ENCODE measurements at regions not wholly inside any gene's neighbourhood (a gene's known extent, or its start where the extent isn't known, plus 50 kb on each side); places are given as distances from the start of the nearest gene placed in this dataset.

- Histone ChIP-seq H3K27me3 (no peaks in the 10 kb centered on the region), H3K9me3 (no peaks in the 10 kb centered on the region), H3K27ac (peak overlapping the region in 1 of 4 donors; percentile 16), H3K4me3 (no peak overlapping the region), H3K4me1 (peaks cover 0 to 15% (median 3%) of the 10 kb centered on the region in 4 donors), H3K36me3 (no peaks in the 10 kb centered on the region)
- intact Hi-C loops (cut with DNase I): no loop called here
- WGBS, 2 donors: 38 to 39% methylated on average over 2 of the region's 2 CpGs
- TF ChIP-seq POLR2A (IDR thresholded peaks at IDR 0.05): no peak
- no peak for DNase-seq
Observed at GRCh38 chr3:146343551-146343950, 92.6 kb upstream of the PLSCR4 start.

DNA sequence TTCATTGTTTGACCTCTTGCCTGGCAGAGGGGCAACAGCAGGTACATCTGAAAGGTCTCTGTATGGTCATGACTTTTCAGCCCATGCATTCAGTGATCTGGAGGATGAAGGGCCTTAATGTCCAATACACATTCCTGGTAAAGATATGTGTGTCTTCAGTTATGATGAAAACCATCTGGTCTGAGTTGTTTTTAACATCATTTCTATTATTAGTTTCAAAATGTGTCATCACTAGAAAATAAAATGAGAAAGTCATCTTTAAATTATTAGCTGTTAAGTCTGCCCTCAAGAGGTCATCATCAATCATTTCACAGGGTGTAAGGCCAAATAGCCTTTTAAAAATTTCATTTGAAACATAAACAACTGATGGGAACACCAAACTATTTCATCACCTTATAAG is 92.1 kb upstream of the PLSCR4 start:
- H3K36me3 ChIP-seq: no peaks in the 10 kb centered on the region
- H3K27ac ChIP-seq: peak overlapping the region in 2 of 4 donors; percentile 16 to 33
- intact Hi-C loops (cut with DNase I): no loop called here
- peaks cover 0 to 15% (median 3%) of the 10 kb centered on the region in 4 donors for H3K4me1 ChIP-seq
- no peaks in the 10 kb centered on the region for H3K9me3 ChIP-seq
- no peaks in the 10 kb centered on the region for H3K27me3 ChIP-seq
- TF ChIP-seq EP300 (IDR thresholded peaks at IDR 0.05): no peak
- no peak for TF ChIP-seq POLR2A (IDR thresholded peaks at IDR 0.05)
- TF ChIP-seq POLR2AphosphoS5 (IDR thresholded peaks at IDR 0.05): peak; percentile 17 to 56 (median 38)
- TF ChIP-seq, protein P1, sequence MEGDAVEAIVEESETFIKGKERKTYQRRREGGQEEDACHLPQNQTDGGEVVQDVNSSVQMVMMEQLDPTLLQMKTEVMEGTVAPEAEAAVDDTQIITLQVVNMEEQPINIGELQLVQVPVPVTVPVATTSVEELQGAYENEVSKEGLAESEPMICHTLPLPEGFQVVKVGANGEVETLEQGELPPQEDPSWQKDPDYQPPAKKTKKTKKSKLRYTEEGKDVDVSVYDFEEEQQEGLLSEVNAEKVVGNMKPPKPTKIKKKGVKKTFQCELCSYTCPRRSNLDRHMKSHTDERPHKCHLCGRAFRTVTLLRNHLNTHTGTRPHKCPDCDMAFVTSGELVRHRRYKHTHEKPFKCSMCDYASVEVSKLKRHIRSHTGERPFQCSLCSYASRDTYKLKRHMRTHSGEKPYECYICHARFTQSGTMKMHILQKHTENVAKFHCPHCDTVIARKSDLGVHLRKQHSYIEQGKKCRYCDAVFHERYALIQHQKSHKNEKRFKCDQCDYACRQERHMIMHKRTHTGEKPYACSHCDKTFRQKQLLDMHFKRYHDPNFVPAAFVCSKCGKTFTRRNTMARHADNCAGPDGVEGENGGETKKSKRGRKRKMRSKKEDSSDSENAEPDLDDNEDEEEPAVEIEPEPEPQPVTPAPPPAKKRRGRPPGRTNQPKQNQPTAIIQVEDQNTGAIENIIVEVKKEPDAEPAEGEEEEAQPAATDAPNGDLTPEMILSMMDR (IDR thresholded peaks at IDR 0.05): no peak
- H3K4me3 ChIP-seq: no peak overlapping the region
- no peak for DNase-seq

- 90 to 92% methylated on average over 7 of the region's 7 CpGs for WGBS, 2 donors
- Histone ChIP-seq H3K4me3 (no peak overlapping the region), H3K36me3 (no peaks in the 10 kb centered on the region), H3K4me1 (peaks cover 0 to 15% (median 3%) of the 10 kb centered on the region in 4 donors), H3K9me3 (no peaks in the 10 kb centered on the region), H3K27ac (no peak overlapping the region), H3K27me3 (no peaks in the 10 kb centered on the region)
- intact Hi-C loops (cut with DNase I): loop anchor here (5.0 kb wide), 1 partner anchor 233 kb away; no protein-coding TSS in a partner anchor
- TF ChIP-seq EP300 (IDR thresholded peaks at IDR 0.05) (no peak), POLR2AphosphoS5 (IDR thresholded peaks at IDR 0.05) (no peak)
- DNase-seq: no peak
Observed at GRCh38 chr3:146339349-146339748, 88.4 kb upstream of the PLSCR4 start.

GRCh38 chr3:146337991-146338390 is 87.1 kb upstream of the PLSCR4 start:
- Histone ChIP-seq H3K27me3 (no peaks in the 10 kb centered on the region), H3K36me3 (no peaks in the 10 kb centered on the region), H3K4me1 (peaks cover 0 to 5% (median 3%) of the 10 kb centered on the region in 4 donors), H3K27ac (no peak overlapping the region), H3K4me3 (no peak overlapping the region), H3K9me3 (no peaks in the 10 kb centered on the region)
- 92 to 95% methylated on average over 7 of the region's 7 CpGs for WGBS, 2 donors
- TF ChIP-seq, protein P1 (IDR thresholded peaks at IDR 0.05): no peak
- no peak for TF ChIP-seq EP300 (IDR thresholded peaks at IDR 0.05)
- no peak for TF ChIP-seq POLR2A (IDR thresholded peaks at IDR 0.05)
- TF ChIP-seq POLR2AphosphoS5 (IDR thresholded peaks at IDR 0.05): no peak
- intact Hi-C loops (cut with DNase I): loop anchor here (5.0 kb wide), 1 partner anchor 234 kb away; no protein-coding TSS in a partner anchor
- DNase-seq: no peak

GRCh38 chr3:146335386-146335785 is 84.5 kb upstream of the PLSCR4 start:
- H3K9me3 ChIP-seq: no peaks in the 10 kb centered on the region
- intact Hi-C loops (cut with DNase I): loop anchor here (5.0 kb wide), 1 partner anchor 237 kb away; no protein-coding TSS in a partner anchor
- TF ChIP-seq POLR2AphosphoS5 (IDR thresholded peaks at IDR 0.05): no peak
- no peak for TF ChIP-seq POLR2A (IDR thresholded peaks at IDR 0.05)
- TF ChIP-seq EP300 (IDR thresholded peaks at IDR 0.05): no peak
- H3K36me3 ChIP-seq: no peaks in the 10 kb centered on the region
- H3K27me3 ChIP-seq: no peaks in the 10 kb centered on the region
- H3K27ac ChIP-seq: no peak overlapping the region
- DNase-seq: no peak
- 86 to 94% methylated on average over 3 of the region's 3 CpGs for WGBS, 2 donors
- H3K4me3 ChIP-seq: no peak overlapping the region
- no peaks in the 10 kb centered on the region for H3K4me1 ChIP-seq

DNA sequence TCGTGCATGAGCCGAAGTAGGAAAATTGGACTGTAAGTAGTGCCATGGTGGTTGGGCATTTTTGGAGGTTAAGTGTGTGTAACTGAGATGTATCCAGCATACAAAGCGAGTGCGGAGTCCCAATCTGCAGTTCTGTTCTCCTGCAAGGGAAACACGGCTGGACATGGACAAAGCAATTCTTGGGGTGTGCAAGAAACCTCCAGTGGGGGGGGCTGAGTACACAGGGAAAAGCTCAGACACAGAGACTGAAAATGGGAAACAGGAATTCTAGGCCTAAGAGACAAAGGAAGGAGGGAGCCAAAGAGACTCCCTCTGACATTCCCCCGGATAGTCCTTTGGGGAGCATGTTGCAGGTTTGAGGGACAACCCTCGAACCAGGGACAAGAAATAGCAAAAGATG is 83.2 kb upstream of the PLSCR4 start:
- H3K4me1 ChIP-seq: no peaks in the 10 kb centered on the region
- 93 to 96% methylated on average over 7 of the region's 7 CpGs for WGBS, 2 donors
- DNase-seq: no peak

More for the DNA sequence above, 83.2 kb upstream of the PLSCR4 start:
- no peak overlapping the region for H3K27ac ChIP-seq
- no peaks in the 10 kb centered on the region for H3K9me3 ChIP-seq
- H3K27me3 ChIP-seq: no peaks in the 10 kb centered on the region
- no peaks in the 10 kb centered on the region for H3K36me3 ChIP-seq
- intact Hi-C loops (cut with DNase I): no loop called here
- TF ChIP-seq POLR2A (IDR thresholded peaks at IDR 0.05) (no peak), EP300 (IDR thresholded peaks at IDR 0.05) (no peak), POLR2AphosphoS5 (IDR thresholded peaks at IDR 0.05) (no peak)
- TF ChIP-seq, protein P1 (IDR thresholded peaks at IDR 0.05): no peak
- H3K4me3 ChIP-seq: no peak overlapping the region

Measured in sigmoid colon (tissue), 6 donors.